ENCODE measurements at regions not wholly inside any gene's neighbourhood (a gene's known extent, or its start where the extent isn't known, plus 50 kb on each side); places are given as distances from the start of the nearest gene placed in this dataset.

GRCh38 chr1:39109644-39110043 is 83.5 kb downstream of the NDUFS5 start:
- ATAC-seq, result no peak

GRCh38 chr1:39110325-39110851 is 84.2 kb downstream of the NDUFS5 start:
- peak; percentile 50 for ATAC-seq

GRCh38 chr1:39110882-39111281 is 84.7 kb downstream of the NDUFS5 start:
- peak; percentile 44 for ATAC-seq

GRCh38 chr1:39113109-39113743 is 87.1 kb downstream of the NDUFS5 start:
- ATAC-seq, result peak; percentile 55

GRCh38 chr1:39115271-39116110 is 89.0 kb upstream of the MACF1 start:
- ATAC-seq, result no peak

GRCh38 chr1:39116116-39116607 is 88.3 kb upstream of the MACF1 start:
- ATAC-seq, result no peak

- peak; percentile 41 for ATAC-seq
Measured at GRCh38 chr1:39116860-39117728, 87.4 kb upstream of the MACF1 start.

GRCh38 chr1:39117899-39118450 is 86.5 kb upstream of the MACF1 start:
- ATAC-seq, result no peak

- no peak for ATAC-seq
Measured at GRCh38 chr1:39122056-39122455, 82.4 kb upstream of the MACF1 start.

GRCh38 chr1:39124282-39124681 is 80.2 kb upstream of the MACF1 start:
- no peak for ATAC-seq

GRCh38 chr1:39127513-39127912 is 77.0 kb upstream of the MACF1 start:
- no peak for ATAC-seq

GRCh38 chr1:39128126-39128525 is 76.4 kb upstream of the MACF1 start:
- ATAC-seq, result no peak

GRCh38 chr1:39128959-39129358 is 75.5 kb upstream of the MACF1 start:
- peak; percentile 76 for ATAC-seq

- no peak for ATAC-seq
Measured at GRCh38 chr1:39129514-39129913, 75.0 kb upstream of the MACF1 start.

- peak; percentile 54 for ATAC-seq
Measured at GRCh38 chr1:39130325-39130724, 74.2 kb upstream of the MACF1 start.

- no peak for ATAC-seq
Measured at GRCh38 chr1:39131940-39132339, 72.6 kb upstream of the MACF1 start.

- ATAC-seq, result peak; percentile 88
Measured at GRCh38 chr1:39132505-39133339, 71.8 kb upstream of the MACF1 start.

GRCh38 chr1:39133340-39133684 is 71.2 kb upstream of the MACF1 start:
- no peak for ATAC-seq

GRCh38 chr1:39134768-39135333 is 69.6 kb upstream of the MACF1 start:
- no peak for ATAC-seq

- ATAC-seq, result no peak
Measured at GRCh38 chr1:39136638-39137037, 67.9 kb upstream of the MACF1 start.

- ATAC-seq, result no peak
Measured at GRCh38 chr1:39139723-39140360, 64.7 kb upstream of the MACF1 start.
